HL-60 (cell line): ENCODE measurements at regions not wholly inside any gene's neighbourhood (a gene's known extent, or its start where the extent isn't known, plus 50 kb on each side); places are given as distances from the start of the nearest gene placed in this dataset.

Source experiments
- DNase-seq, 2 experiments: peaks; one replicate each; pipeline ENCODE4 v3.0.0-alpha.2; 2010 to 2020; ENCODE audit warnings: low read depth in 1 of 2, low spot score in 1 of 2
- H3K27ac ChIP-seq: fragments of 250-450 bp; sonication (Bioruptor Pico); replicated peaks from 2 replicates; pipeline ENCODE4 v1.5.1; 2020; ENCODE audit warnings: mild to moderate bottlenecking, moderate library complexity
- H3K27me3 ChIP-seq: fragments of 250-450 bp; sonication (Bioruptor Pico); 2 replicates; pipeline ENCODE4 v1.5.1; 2021; ENCODE audit warnings: mild to moderate bottlenecking, moderate library complexity; ENCODE audit not compliant: insufficient read depth, poor library complexity, severe bottlenecking
- H3K4me3 ChIP-seq: replicated peaks from 2 replicates; pipeline ENCODE4 v1.5.1; 2011; ENCODE audit warnings: mild to moderate bottlenecking, control low read depth, low read length; ENCODE audit not compliant: insufficient read depth
- CTCF ChIP-seq: IDR thresholded peaks from one replicate; pipeline ENCODE4 v1.5.1; 2011; ENCODE audit warnings: low read length, control low read depth, inconsistent platforms; ENCODE audit not compliant: insufficient read depth
- GABPA ChIP-seq: IDR thresholded peaks from 2 replicates; pipeline ENCODE4 v1.6.1; 2012; ENCODE audit warnings: low read depth
- POLR2AphosphoS5 ChIP-seq: IDR thresholded peaks from 2 replicates; pipeline ENCODE4 v1.6.1; 2012; ENCODE audit warnings: low read depth
- SPI1 ChIP-seq: IDR thresholded peaks from 2 replicates; pipeline ENCODE4 v1.6.1; 2012; ENCODE audit warnings: low read depth, mild to moderate bottlenecking, borderline replicate concordance
- TF ChIP-seq, protein P1 (sequence below): IDR thresholded peaks from 2 replicates; pipeline ENCODE4 v1.6.1; 2012; ENCODE audit warnings: low read depth; ENCODE audit not compliant: insufficient replicate concordance

- Histone ChIP-seq H3K27me3 (no peaks in the 10 kb centered on the region), H3K4me3 (no peak overlapping the region), H3K27ac (no peak overlapping the region)
- DNase-seq: no peak
- no peak for TF ChIP-seq CTCF
Measured at GRCh38 chr11:128388206-128388815, 199.0 kb downstream of the ETS1 start.

DNA sequence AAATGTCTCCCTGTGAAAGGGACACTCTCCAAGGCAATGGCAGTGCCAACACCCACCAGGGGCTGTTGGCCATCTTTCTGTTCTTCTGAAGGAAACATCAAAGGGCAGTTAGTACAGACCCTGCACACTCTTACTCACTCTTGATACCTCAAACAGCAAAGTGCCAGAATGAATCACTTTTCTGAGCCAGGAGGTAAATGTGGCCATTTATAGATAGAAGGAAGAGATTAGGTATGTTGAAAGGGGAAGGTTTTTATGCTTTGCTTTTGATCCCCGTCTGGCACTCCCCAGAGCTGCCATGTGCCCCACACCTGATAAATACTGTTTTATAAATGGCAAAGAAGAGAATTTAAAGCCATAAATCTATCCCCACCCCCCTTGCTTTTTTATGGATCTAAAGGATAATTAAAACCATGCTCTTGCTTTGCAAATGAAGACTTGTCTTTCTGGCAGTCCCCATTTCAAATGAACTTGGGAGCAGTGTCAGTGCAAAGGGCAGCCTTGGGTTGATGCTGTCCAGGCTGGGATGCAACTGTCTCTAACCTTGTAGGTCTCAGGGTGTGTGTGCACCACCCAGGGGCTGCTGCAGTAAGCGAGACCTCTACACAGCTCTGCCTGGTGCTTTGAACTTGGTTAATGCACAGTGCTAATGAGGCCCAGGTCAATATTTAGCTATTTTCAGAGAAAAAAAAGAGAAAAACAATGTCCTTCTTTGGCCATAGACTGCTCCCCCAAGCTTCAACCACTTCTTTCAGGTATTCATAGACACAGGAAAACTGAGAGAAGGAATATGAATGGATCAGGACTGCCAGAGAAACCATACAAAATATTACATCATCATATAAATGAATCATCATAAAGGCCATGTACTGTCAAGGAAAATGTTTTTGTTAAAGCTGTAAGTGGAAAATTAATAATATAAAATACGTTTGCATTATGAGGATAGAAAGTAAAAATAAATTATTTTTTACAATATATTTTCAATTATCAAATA is 207.5 kb downstream of the ETS1 start:
- DNase-seq: no peak
- Histone ChIP-seq H3K4me3 (no peak overlapping the region), H3K27me3 (no peaks in the 10 kb centered on the region), H3K27ac (no peak overlapping the region)
- TF ChIP-seq CTCF (no peak), GABPA (no peak), SPI1 (no peak), POLR2AphosphoS5 (no peak)
- TF ChIP-seq, protein P1, sequence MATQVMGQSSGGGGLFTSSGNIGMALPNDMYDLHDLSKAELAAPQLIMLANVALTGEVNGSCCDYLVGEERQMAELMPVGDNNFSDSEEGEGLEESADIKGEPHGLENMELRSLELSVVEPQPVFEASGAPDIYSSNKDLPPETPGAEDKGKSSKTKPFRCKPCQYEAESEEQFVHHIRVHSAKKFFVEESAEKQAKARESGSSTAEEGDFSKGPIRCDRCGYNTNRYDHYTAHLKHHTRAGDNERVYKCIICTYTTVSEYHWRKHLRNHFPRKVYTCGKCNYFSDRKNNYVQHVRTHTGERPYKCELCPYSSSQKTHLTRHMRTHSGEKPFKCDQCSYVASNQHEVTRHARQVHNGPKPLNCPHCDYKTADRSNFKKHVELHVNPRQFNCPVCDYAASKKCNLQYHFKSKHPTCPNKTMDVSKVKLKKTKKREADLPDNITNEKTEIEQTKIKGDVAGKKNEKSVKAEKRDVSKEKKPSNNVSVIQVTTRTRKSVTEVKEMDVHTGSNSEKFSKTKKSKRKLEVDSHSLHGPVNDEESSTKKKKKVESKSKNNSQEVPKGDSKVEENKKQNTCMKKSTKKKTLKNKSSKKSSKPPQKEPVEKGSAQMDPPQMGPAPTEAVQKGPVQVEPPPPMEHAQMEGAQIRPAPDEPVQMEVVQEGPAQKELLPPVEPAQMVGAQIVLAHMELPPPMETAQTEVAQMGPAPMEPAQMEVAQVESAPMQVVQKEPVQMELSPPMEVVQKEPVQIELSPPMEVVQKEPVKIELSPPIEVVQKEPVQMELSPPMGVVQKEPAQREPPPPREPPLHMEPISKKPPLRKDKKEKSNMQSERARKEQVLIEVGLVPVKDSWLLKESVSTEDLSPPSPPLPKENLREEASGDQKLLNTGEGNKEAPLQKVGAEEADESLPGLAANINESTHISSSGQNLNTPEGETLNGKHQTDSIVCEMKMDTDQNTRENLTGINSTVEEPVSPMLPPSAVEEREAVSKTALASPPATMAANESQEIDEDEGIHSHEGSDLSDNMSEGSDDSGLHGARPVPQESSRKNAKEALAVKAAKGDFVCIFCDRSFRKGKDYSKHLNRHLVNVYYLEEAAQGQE: no peak

DNA sequence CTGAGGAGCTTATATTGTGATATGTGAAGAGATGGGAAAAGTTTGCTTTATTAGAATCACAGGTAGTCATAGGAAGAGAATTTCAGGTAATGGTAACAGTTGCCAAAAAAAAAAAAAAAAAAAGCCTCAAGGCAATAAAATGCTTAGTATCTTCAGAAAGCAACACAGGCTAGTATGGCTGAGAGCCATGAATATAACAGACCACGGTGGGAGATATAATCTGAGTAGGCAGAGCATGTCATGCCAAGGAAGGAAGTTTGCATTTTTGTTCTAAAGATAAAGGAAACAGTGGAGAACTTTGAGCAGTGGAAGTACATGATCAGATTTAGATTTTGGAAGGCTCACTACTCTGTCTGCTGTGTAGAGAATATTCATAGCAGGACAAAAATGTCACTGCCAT is 211.4 kb downstream of the ETS1 start:
- TF ChIP-seq CTCF (no peak), GABPA (no peak), SPI1 (no peak), POLR2AphosphoS5 (no peak)
- TF ChIP-seq, protein P1: no peak
- no peak overlapping the region for H3K4me3 ChIP-seq
- no peak overlapping the region for H3K27ac ChIP-seq
- DNase-seq: no peak
- peaks cover 10% of the 10 kb centered on the region for H3K27me3 ChIP-seq
